ENCODE measurements at regions not wholly inside any gene's neighbourhood (a gene's known extent, or its start where the extent isn't known, plus 50 kb on each side); places are given as distances from the start of the nearest gene placed in this dataset.
"Not testable (repeated sequence)": the region's sequence is repeated elsewhere in the genome, so short reads cannot be mapped to it uniquely, and the experiment has no call there.

DNA sequence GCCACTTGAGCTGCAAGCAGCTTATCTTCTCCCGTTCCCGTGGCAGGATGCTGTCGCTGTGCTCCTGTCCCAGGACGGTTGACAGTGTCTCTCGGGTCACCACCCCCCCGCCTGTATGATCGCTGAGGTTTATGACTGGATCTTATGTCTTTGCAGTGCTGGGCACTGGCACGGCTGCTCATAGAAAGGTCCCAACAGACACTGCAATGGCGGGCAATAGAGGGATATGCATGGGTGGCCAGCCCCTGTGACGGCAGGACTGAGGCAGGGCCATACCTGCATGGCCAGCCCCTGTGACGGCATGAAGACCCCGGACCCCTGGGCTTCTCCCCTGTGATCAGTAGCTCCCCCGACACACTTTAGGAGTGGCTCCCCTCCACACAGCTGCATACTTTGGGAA lies 307.2 kb downstream of the TEX29 start:
- DNase-seq, result no peak

DNA sequence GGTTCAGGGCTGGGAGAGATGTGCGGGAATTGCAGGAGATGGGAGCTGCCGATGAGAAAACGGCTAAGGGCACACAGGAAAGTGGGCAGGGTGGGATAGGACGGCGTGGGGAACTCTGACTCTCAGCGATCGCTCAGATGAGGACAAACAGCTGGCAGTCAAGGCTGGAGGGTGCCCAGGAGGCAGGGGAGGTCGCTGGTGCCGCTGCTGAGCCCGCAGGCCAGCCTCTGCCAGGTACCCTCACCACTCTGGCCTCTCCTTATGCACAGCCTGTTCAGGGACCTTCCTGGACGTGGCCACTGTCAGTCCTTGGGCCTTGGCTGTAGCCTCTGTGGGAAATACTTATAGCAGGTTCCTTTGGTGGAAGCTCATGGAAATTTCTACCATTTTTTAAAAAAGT lies 308.6 kb downstream of the TEX29 start:
- DNase-seq, result no peak

DNA sequence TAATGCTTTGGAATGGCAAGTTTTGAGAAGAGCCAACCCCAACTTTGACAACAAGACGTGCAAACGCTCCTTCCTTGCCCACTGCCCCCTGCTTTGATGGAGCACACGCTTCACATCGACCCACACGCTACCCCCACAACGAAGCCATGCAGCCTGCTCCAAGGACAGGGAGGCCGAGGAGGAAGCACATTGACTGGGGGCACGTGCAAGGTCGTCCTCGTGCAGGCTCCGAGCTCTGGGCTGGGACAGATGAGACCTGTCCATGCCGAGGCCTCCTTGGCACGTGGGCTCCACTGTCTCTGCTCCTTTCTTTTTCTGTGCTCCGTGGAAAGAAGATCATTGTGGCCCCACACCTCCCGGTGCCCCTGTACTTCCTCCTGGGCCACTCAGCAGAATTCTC lies 309.0 kb downstream of the TEX29 start:
- no peak for DNase-seq

DNA sequence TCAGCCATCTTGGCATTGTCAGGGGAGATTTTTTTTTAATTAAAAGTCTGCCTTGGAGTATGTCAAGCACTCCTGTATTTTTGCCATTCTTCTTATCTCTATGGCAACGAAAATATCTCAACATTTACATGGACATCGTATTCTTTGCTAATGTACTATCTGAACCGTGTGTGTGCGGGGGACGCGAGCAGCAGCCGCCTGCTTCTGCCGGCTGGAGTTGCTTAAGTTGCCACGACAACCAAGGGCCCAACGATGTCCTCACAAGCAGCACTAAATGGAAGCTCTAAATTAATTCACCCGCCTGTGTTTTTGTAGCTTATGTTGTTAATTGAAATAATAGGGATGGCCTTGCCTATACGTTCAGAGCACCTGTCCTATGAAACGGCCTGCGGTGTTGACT lies 309.5 kb downstream of the TEX29 start:
- peak; percentile 51 for DNase-seq

DNA sequence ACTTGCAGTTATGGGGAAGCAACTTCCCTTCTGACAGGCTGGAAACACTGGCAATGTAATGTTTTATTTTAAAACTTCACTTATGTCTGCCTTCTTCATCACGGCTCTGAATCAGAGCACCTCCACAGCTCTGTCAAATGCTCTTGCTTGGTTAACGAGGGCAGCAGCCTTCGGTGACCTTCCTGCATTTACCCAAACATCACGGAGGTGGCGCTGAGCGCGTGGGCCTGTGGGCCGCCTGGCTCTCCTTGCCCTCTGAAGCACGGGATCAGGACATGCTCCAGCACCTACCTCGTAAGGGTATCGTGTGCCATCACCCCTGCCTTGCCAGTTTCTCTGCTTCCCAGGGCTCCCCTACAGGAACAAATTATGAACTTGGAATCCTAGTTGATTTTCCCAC lies 310.0 kb downstream of the TEX29 start:
- peak; percentile 51 for DNase-seq

DNA sequence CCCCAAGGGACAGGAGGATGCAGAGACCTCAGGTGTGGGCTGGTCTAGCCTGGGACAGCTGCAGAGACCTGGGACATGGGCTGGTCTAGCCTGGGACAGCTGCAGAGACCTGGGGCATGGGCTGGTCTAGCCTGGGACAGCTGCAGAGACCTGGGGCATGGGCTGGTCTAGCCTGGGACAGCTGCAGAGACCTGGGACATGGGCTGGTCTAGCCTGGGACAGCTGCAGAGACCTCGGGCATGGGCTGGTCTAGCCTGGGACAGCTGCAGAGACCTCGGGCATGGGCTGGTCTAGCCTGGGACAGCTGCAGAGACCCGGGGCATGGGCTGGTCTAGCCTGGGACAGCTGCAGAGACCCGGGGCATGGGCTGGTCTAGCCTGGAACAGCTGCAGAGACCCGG lies 310.8 kb downstream of the TEX29 start:
- not testable (repeated sequence) for DNase-seq

DNA sequence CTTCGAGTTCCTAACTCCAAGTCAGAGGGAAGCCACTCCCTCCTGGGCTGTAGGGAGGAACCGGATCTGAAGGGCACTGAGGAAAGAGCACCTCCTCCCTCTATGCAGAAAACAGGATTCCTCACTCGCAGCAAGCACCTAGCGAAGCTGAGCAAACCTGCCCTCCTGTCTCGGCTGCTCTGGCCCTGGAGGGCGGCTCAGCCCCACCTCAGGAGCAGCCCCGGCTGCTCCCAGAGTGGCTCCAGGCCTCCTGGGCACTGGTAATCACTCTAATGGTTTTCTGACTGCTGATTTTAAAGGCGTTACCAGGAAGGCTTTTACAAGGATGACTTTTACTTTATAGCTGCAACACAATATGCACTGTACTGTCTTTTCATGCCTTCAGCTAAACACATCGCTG lies 312.5 kb downstream of the TEX29 start:
- DNase-seq, result peak; percentile 62

DNA sequence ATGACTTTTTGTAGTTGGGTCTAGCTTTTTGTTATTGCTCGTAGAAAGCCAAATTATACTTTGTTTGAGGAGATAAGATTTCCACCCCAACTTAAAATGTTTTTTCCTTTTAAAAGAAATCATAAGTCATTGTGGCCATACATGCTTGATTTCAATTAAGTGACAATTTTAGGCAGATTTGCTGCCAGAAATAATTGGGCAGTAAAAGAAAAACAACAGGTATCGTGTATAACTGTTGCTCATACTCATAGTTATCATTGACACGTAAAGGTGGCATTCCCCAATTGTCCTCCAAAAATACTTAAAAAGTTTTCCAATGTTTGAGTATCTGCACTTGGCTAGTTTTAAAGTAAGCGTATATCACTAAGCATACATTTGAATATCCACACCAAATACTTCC lies 313.0 kb downstream of the TEX29 start:
- no peak for DNase-seq

DNA sequence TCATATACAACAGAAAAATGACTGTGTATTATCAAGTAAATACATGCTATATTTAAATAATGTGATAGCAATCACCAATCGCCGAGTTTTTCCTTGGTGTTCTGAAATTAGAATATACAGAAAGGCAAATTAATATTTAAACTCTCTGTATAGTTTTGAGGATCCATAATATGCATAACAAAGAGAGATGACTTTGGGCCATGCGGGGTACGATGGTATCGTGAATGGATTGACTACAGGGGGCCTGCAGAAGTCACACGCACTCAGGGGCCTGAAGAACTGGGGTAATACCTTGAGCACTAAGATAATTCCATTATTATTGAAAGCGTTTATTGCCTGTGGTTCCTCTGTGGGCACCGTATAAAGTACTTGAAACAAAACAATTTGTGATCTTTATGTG lies 314.0 kb downstream of the TEX29 start:
- DNase-seq, result no peak

DNA sequence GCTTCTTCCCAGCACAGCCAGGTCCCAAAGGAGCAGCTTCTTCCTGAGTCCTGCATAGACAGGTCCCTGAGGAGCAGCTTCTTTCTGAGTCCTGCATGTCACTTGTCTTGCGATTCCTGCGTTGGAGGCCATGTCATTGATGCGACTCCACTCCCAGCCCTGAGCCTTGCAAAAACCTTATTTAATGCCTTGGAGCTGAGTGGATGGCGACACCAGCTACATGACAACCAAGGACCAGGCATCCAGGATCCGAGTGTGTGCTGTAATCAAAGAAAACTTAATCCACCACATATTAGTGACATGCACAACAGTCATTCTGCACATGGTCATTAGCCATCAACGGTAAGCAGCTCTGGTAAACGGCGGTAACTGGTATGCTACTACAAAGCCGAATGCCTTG lies 315.8 kb downstream of the TEX29 start:
- DNase-seq, result no peak

DNA sequence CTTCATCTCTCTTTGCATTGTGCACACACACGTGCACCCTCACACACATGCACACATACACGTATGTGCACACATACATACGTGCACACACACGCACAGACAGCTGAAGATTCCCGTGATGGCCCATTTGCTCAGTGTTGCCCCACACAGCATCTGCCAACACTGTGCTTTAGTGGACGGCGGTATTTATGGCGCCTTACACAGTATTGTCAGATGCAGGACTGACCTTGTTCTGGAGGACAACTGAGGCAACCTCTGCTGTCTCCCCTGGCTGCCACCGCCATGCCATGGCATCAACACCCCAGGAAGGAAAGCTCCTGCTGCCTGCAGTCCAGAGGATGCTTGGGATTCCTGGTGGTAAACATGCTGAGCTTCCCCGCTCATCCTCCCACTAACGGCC lies 316.4 kb downstream of the TEX29 start:
- no peak for DNase-seq

DNA sequence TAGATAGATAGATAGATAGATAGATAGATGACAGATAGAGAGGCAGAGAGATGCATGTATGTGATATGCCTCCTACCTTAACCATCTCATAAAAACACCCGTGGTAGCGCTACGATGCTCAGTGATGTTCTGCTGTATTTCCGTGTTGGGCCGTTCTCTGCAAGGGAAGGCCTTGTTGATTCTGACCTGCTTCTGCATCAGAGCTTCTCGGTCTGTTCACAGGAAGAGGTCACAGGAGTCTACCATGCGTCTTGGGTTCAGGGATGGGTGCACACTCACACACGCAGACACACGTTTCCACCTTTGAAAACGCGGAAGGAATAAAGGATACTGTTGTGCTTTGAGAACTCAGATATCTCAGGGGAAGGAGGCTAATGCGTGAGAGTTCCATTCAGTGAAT lies 316.9 kb downstream of the TEX29 start:
- no peak for DNase-seq

DNA sequence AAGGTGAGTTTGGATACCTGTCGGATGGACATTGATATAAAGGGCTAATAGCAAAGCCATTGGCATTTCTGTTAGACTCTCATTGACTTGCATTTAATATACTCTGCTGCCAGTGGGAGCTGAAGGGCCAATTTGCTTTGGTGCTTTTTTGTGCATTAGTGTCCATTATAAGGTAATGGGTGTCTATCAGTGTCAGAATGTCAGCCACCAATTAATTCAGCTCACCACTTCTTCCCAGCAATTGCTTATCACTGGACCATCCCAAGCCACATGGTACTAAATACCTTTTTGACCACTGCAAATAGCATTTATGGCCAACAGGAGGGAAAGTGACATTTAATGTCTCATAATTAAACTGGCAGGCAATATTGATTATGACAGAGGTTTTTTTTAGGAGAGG lies 317.8 kb downstream of the TEX29 start:
- DNase-seq, result no peak

DNA sequence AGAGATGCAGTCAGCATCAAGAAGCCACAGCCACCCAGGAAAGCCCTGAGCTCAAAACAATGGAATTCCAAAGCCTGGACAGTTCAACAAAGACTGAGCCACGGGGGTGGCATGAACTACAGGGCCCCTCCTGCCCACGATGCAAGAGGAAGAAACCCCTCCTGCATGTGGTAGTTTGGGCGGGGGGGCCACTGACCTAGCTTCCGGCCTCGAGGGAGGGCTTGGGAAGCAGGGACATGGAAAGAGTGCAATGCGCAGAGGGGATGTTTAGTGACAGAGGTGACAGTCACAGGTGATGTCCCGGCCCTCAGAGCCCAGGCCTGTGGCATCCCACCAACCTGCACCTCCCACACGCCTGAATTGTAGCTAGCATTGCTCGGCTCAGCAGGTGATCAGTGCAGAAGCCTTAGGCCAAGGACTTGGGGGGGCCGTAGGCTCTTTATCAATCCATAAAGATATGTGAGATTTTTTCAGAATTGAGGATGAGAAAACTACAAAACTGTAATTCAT lies 318.8 kb downstream of the TEX29 start:
- DNase-seq, result no peak

DNA sequence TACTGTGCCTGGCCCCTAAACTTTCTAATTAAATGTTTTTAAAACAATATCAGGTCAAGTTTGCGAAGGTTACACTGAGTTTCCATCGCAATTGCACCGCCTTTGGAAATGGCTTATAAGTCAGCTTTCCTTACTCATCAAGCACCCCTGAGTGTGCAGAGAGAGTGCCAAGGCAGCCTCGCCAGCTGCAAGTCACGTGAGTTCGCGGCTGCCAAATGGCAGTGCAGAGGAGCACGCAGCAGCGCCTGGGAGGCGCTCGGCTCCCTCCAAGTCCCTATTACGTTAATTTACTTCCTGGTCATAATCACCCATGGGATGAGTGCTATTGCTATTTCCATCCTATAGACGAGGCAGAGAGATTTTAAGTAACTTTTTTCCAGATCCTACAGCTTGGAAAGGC lies 319.6 kb downstream of the TEX29 start:
- peak; percentile 33 for DNase-seq

DNA sequence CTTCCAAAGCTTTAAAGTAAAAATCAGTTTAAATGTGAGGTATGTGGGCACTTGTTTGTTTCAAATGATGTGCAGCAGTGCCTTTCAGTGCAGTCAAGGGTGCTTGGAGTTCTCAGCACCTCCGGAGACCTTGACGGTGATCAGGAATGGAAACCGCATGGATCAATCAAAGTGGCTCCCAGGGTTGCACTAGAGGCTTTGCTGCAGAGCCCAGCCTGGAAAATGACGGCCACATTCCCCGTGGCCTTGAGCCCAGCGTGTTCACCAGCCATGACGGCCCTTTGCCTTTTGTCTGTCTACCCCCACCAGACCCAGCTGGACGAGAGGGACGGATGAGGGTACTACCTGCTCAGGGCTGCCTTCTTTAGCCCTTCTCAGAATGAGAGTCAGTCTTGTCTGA lies 320.0 kb downstream of the TEX29 start:
- DNase-seq, result no peak

DNA sequence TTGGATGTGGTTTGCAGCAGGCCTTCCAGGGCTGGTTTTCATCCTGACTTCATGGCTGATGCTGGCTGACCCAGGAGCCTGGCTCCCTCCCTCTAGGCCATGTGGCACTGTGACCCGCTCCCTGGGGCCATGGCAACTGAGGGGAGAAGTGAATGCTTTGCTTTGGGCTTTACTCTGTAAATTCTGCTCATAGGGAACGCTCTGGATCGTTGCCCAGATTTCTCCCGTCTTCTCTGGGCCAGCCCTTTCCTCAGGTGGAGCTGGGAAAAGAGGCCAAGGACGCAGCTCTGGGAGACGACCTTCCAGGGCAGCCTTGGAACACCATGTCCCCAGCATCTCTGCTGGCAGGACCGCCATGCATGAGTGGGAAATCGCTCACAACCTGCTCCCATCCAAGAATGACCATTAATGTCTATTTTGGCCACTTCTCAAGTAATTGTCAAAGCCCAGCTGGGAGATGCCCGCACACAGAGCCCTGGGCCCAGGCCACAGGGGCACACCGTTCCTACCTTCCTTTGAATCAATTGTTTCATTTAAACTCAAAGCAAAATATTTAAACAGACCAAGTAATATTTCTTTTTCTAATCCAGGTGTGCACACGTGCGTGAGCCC lies 321.8 kb downstream of the TEX29 start:
- no peak for DNase-seq

DNA sequence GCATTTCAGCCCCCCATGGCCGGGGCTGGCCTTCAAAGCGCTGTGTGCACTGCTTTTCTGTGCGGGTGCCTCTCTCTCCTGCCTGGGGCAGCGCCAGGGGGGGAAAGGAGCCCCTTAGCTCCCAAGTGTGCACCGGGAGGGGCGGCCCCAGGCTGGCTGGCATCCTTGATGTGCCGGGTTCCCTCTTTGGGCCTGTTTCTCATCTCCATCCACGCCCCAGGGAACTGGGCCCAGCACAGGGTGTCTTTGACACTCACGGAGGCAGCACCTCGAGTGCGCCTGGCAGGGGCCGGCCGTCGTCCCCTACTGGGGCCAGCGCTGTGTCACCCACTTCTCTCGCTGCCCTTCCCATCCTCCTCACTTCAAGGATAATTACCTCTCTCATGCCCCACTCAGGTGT lies 324.3 kb downstream of the TEX29 start:
- DNase-seq, result no peak

DNA sequence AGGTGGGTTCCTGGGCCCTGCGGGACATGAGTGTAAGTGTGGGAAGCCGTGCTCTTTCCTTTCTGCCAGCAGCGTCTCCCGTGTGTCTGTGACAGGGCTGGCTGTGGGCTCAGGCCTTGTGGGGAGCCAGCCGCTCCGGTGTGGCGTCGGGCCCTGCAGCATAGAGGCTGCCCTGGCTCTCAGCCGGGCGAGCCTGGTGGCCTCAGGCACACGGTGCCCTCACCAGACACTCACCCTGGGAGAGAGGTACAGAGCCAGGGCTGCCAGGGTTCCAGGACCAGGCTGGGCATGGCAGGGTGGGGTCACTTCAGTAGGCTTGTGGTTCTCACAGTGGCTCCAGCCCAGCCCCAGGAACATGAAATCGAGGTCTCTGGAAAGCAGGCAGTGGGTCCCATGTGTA lies 324.8 kb downstream of the TEX29 start:
- no peak for DNase-seq

DNA sequence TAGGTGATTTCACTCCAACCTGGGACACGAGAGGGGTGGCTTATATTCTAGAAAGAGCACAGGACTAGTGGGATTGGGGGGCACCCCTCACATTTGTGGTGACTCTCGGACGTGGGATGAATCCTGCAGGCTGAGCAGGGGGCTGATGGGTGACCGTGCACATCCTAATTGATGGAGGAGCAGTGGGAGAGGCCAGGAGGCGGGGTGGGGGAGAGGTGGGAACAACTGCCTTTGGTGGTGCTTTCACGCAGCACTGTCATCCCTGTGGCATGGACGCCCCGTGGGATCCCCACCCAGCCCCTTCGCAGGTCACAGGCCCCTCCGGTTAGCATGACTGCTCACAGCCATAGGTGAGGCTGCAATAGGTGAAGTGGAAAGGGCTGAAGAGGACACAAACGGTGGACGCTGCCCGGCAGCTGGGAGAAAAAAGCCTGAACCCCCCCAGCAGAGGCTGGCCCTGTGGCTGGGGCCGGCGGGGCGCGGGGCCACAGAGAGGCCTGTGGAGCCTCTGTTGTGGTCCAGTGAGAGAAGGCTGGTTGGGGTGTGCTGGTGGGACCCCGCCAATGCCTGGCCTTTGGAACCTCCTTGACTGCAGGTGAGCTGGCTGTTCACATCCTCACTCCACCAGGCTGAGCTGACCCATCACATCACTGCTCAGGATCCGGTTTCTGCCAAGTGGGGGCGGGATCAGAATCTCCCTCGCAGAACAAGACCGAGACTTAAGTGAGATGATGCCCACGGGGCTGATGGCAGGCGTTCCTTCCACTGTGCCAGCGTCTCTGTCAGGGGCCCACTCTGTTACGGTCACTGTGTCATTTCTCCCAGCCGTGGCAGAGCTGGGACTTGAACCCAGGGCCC lies 325.4 kb downstream of the TEX29 start:
- DNase-seq, result no peak

DNA sequence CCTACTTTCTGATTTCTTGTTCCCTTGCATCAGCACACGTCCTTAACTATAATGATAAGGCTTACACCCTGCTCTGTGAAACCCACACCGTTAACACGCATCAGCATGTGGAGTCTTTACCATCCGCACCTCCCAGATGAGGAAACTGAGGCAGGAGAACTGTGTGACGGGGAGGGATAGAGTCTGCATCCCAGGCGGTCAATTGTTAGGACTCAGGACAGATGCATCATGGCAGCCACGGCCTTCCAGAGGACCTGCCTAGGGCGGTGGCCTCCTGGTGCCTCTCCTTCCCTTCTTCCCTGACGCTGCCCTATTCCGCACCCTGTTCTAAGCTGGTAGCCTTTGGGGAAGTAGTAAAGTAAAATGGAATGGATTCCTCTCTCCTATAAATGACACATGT lies 326.0 kb downstream of the TEX29 start:
- DNase-seq, result no peak

DNA sequence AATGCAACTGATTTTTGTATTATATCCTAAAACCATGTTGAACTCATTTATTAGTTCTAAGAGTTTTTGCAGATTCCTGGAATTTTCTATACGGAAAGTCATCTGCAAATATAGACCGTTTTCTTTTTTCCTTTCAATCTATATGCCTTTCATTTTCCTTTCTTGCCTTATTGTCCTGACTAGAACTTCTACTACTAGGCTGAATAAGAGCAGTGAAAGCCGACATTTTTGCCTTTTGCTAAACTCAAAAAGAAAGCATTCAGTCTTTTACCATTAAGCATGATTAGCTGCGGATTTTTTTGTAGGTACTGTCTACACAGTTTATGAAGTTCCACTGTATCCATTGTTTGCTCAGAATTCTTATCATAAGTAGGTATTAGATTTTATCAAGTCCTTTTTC lies 328.4 kb downstream of the TEX29 start:
- DNase-seq, result no peak

DNA sequence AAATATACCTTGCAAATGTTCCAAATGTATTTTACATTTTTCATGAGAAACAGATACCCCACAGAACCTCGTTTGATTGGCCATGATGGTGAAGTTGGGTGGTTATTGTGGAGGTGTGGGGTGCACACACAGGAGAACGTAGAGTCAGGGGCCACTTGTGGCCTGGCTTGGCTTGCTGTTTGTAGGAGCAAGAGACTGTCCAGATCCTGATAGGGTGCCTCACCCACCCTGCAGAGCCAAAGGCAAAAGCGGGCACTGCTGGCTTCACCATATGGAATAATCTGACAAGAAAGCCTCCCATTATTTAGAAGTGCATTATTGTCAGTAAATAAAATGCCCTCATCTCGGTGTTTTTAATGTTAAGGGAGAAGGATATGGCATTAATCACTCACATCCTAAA lies 330.2 kb downstream of the TEX29 start:
- DNase-seq, result no peak

DNA sequence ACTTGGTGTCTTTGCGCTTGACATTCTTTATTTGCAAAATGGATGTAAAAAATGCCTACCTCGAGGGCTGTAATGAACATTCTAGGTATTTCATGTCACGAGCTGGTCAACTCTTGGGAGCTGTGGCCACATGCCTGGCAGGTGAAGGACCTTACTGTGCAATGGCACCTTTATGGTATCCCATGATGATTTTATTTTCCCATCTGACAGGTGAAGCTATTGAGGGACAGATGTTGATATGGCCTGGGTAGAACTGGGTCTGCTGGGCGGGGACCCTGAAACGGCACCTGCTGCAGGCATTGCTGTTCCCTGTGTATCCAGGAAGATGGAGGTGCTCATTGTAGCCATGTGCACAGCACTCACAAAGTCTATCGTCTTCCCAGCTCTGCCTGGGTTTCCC lies 332.2 kb downstream of the TEX29 start:
- no peak for DNase-seq

DNA sequence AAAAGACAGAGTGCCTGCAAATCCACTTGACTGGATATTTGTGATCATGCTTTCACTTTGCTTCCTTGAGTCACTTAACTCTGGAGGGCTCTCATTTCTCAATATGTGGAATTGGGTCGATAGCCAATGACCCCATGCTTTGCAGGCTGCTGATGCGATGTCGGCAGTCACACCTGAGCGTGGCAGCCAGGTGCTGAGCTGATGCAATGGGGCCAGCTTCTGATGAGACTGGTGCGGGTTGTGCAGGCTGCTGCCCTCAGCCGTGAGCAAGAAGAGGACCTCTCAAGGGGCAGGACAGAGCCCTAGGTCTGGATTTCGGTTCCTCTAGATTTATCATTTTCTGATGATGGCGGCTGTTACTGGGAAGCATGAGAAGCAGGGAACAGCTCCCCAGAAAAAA lies 334.1 kb downstream of the TEX29 start:
- no peak for DNase-seq
